Progenitor cell of endocrine pancreas (in vitro differentiated cells): ENCODE measurements at regions not wholly inside any gene's neighbourhood (a gene's known extent, or its start where the extent isn't known, plus 50 kb on each side); places are given as distances from the start of the nearest gene placed in this dataset.

Source experiments
- DNase-seq: peaks from one replicate; pipeline ENCODE4 v3.0.0; 2021; ENCODE audit warnings: low spot score; ENCODE audit not compliant: unreplicated experiment
- H3K27ac Mint-ChIP-seq: 2 replicates; pipeline ENCODE4 v1.8.0; 2021; ENCODE audit warnings: mild to moderate bottlenecking, moderate library complexity, mixed read lengths
- H3K27me3 Mint-ChIP-seq: 2 replicates; pipeline ENCODE4 v1.8.0; 2021; ENCODE audit warnings: mixed read lengths
- H3K36me3 Mint-ChIP-seq: 2 replicates; pipeline ENCODE4 v1.8.0; 2022; ENCODE audit warnings: mixed read lengths; ENCODE audit not compliant: insufficient read depth
- H3K4me1 Mint-ChIP-seq: 2 replicates; pipeline ENCODE4 v1.8.0; 2021; ENCODE audit warnings: low read depth, mixed read lengths
- H3K4me3 Mint-ChIP-seq: 2 replicates; pipeline ENCODE4 v1.8.0; 2021; ENCODE audit warnings: low read depth, mild to moderate bottlenecking, moderate library complexity, mixed read lengths
- H3K9me3 Mint-ChIP-seq: 2 replicates; pipeline ENCODE4 v1.8.0; 2021; ENCODE audit warnings: low read depth, mixed read lengths
- TF ChIP-seq, protein P1 (sequence below): fragments of 200-600 bp; sonication (generic); IDR thresholded peaks from one replicate; pipeline ENCODE4 v1.5.0; 2021; ENCODE audit warnings: antibody characterized with exemption, mild to moderate bottlenecking; ENCODE audit not compliant: unreplicated experiment

- Mint-ChIP-seq H3K27ac (no peak overlapping the region), H3K27me3 (no peaks in the 10 kb centered on the region), H3K4me1 (peaks cover 8% of the 10 kb centered on the region), H3K36me3 (no peaks in the 10 kb centered on the region), H3K9me3 (no peaks in the 10 kb centered on the region), H3K4me3 (no peak overlapping the region)
- TF ChIP-seq, protein P1, sequence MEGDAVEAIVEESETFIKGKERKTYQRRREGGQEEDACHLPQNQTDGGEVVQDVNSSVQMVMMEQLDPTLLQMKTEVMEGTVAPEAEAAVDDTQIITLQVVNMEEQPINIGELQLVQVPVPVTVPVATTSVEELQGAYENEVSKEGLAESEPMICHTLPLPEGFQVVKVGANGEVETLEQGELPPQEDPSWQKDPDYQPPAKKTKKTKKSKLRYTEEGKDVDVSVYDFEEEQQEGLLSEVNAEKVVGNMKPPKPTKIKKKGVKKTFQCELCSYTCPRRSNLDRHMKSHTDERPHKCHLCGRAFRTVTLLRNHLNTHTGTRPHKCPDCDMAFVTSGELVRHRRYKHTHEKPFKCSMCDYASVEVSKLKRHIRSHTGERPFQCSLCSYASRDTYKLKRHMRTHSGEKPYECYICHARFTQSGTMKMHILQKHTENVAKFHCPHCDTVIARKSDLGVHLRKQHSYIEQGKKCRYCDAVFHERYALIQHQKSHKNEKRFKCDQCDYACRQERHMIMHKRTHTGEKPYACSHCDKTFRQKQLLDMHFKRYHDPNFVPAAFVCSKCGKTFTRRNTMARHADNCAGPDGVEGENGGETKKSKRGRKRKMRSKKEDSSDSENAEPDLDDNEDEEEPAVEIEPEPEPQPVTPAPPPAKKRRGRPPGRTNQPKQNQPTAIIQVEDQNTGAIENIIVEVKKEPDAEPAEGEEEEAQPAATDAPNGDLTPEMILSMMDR, result no peak
- no peak for DNase-seq
Observed at GRCh38 chr2:114157057-114157385, 267.1 kb downstream of the ACTR3 start.

DNA sequence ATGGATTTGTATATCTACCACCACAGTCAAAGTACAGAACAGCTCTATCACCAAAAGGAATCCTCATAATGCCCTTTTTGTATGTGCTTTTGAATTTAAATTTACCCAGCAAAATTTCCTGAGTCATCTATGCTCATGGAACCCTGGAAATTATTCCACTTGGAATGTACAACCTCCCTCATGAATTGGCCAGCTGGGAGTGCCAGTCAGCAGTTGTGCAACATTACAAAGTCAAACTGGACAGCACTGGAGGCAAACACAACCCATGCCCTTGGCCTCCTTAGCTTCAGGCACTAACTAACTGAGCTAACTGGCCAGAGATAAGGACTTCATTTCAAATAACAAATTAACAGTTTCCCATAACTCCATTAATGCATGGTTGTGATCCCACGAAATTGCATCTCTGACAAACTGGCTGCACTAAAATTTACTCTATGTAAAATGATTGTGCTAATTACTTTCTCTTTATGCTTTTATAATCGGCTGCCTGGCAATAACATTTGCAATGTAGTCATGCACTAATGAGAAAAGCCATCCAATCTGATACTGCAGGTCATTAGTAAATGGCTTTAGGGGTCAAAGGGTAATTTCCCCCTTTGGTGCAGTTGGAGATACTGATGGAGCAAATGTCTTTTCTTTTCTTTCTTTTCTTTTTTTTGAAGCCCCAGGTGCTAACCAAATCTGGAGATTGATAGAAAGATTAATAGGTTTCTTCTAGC is 270.5 kb downstream of the ACTR3 start:
- peaks cover 4% of the 10 kb centered on the region for H3K9me3 Mint-ChIP-seq
- DNase-seq, result no peak
- H3K27me3 Mint-ChIP-seq, result no peaks in the 10 kb centered on the region
- H3K4me3 Mint-ChIP-seq, result no peak overlapping the region
- no peak overlapping the region for H3K27ac Mint-ChIP-seq
- no peaks in the 10 kb centered on the region for H3K36me3 Mint-ChIP-seq
- H3K4me1 Mint-ChIP-seq, result peaks cover 8% of the 10 kb centered on the region
- TF ChIP-seq, protein P1, result no peak

GRCh38 chr2:114161371-114161770 is 271.5 kb downstream of the ACTR3 start:
- no peak for DNase-seq
- Mint-ChIP-seq H3K36me3 (no peaks in the 10 kb centered on the region), H3K9me3 (peaks cover 4% of the 10 kb centered on the region), H3K27ac (no peak overlapping the region), H3K4me1 (peaks cover 8% of the 10 kb centered on the region), H3K4me3 (no peak overlapping the region), H3K27me3 (no peaks in the 10 kb centered on the region)
- TF ChIP-seq, protein P1, result no peak

DNA sequence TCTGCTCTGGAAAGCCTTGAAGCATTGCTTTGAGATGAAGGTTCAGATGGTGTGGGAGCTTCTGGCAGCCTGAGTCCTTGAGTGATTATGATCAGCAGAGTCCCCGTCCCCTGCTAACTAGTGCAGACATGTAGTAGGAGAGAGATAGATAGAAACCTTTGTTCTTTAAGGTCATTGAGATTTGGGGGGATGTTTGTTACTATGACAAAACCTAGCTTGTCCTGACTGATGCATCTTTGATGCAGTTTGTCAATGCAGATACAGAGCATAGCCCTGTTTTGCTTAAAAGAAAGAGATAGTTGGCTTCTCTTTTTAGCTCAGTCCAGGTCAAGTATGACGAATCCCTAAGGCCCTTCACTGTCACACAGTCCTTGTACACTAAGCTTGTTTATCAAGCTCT is 274.6 kb upstream of the DPP10 start:
- no peak overlapping the region for H3K27ac Mint-ChIP-seq
- no peak overlapping the region for H3K4me3 Mint-ChIP-seq
- peaks cover 4% of the 10 kb centered on the region for H3K9me3 Mint-ChIP-seq
- H3K4me1 Mint-ChIP-seq, result no peaks in the 10 kb centered on the region
- DNase-seq, result no peak
- TF ChIP-seq, protein P1, result no peak
- no peaks in the 10 kb centered on the region for H3K27me3 Mint-ChIP-seq
- H3K36me3 Mint-ChIP-seq, result no peaks in the 10 kb centered on the region

GRCh38 chr2:114170070-114170469 is 272.4 kb upstream of the DPP10 start:
- H3K4me1 Mint-ChIP-seq, result no peaks in the 10 kb centered on the region
- no peak for DNase-seq
- H3K4me3 Mint-ChIP-seq, result no peak overlapping the region
- no peaks in the 10 kb centered on the region for H3K36me3 Mint-ChIP-seq
- TF ChIP-seq, protein P1, result no peak
- no peaks in the 10 kb centered on the region for H3K27me3 Mint-ChIP-seq
- no peak overlapping the region for H3K27ac Mint-ChIP-seq
- no peaks in the 10 kb centered on the region for H3K9me3 Mint-ChIP-seq
